B cell (primary cell): ENCODE measurements at regions not wholly inside any gene's neighbourhood (a gene's known extent, or its start where the extent isn't known, plus 50 kb on each side); places are given as distances from the start of the nearest gene placed in this dataset.

Experiments used
- ATAC-seq: fragments of 200-7000 bp; cut with Tn5 transposase; one replicate; pipeline ENCODE4 v1.10.0; 2021; ENCODE audit warnings: low read depth, mild to moderate bottlenecking, moderate number of reproducible peaks, moderate library complexity
- CTCF ChIA-PET: fragments of 350-600 bp; sonication (Branson Sonifier 250); formaldehyde crosslinking; loops from one replicate; lab custom pipeline; 2021; ENCODE audit warnings: antibody characterized with exemption, inconsistent platforms; lab: Charles Lee
- POLR2A ChIA-PET: fragments of 350-600 bp; sonication (Branson Sonifier 250); formaldehyde crosslinking; loops from one replicate; lab custom pipeline; 2021; ENCODE audit warnings: antibody characterized with exemption; lab: Charles Lee
- DNase-seq: peaks from one replicate; pipeline ENCODE4 v3.0.0; 2013
- H2AFZ ChIP-seq: 2 replicates; pipeline ENCODE4 v1.6.1; 2012; ENCODE audit warnings: mild to moderate bottlenecking, low read depth, low read length; ENCODE audit not compliant: insufficient read depth, poor library complexity, severe bottlenecking
- H3K27ac ChIP-seq, 2 donors: 1 replicate in 1 of 2; 2 replicates in 1 of 2; pipeline ENCODE4 v1.5.1; 2012 to 2013; ENCODE audit warnings: low read length in 2 of 2, mild to moderate bottlenecking in 2 of 2, moderate library complexity in 1 of 2
- H3K27me3 ChIP-seq, 4 experiments: fragments of 200-600 bp in 1 of 4; sonication (generic) in 1 of 4; replicated peaks in 1 of 4; 1 replicate in 2 of 4; 2 replicates in 2 of 4; pipeline versions ENCODE4 v1.6.1 to v1.7.0; 2013 to 2016; ENCODE audit warnings: low read length in 3 of 4, mild to moderate bottlenecking in 2 of 4, mixed read lengths in 1 of 4, moderate library complexity in 1 of 4; ENCODE audit not compliant: insufficient read depth in 4 of 4, control insufficient read depth in 3 of 4; ENCODE audit errors: control extremely low read depth in 1 of 4
- H3K36me3 ChIP-seq, 2 experiments: replicated peaks in 1 of 2; 1 replicate in 1 of 2; 2 replicates in 1 of 2; pipeline versions ENCODE4 v1.6.1 to v1.7.1; 2013; ENCODE audit warnings: low read length in 1 of 2; ENCODE audit not compliant: insufficient read depth in 2 of 2, control insufficient read depth in 1 of 2; ENCODE audit errors: control extremely low read depth in 1 of 2, extremely low read depth in 1 of 2
- H3K4me1 ChIP-seq, 2 donors: fragments of 200-600 bp in 1 of 2; sonication (generic) in 1 of 2; 1 replicate in 1 of 2; 2 replicates in 1 of 2; pipeline versions ENCODE4 v1.5.1 to v1.6.1; 2013 to 2017; ENCODE audit warnings: low read length in 2 of 2; ENCODE audit not compliant: control insufficient read depth in 2 of 2, insufficient read depth in 2 of 2
- H3K4me2 ChIP-seq: replicated peaks from 2 replicates; pipeline ENCODE3; 2012; ENCODE audit warnings: mild to moderate bottlenecking, low read depth, low read length; ENCODE audit not compliant: poor library complexity, severe bottlenecking
- H3K4me3 ChIP-seq, 5 experiments: fragments of 200-600 bp in 1 of 5; sonication (generic) in 1 of 5; 1 replicate in 3 of 5; 2 replicates in 2 of 5; pipeline versions ENCODE4 v1.5.1 to v1.7.0; 2011 to 2016; ENCODE audit warnings: low read length in 4 of 5, mild to moderate bottlenecking in 4 of 5, low read depth in 2 of 5, control low read depth in 1 of 5, moderate library complexity in 1 of 5; ENCODE audit not compliant: insufficient read depth in 1 of 5; ENCODE audit errors: control extremely low read depth in 1 of 5, extremely low read depth in 1 of 5
- H3K79me2 ChIP-seq: fragments of 200-600 bp; sonication (generic); one replicate; pipeline ENCODE4 v1.6.0; 2016; ENCODE audit warnings: low read length; ENCODE audit not compliant: control insufficient read depth, insufficient read depth
- H3K9ac ChIP-seq: fragments of 200-600 bp; sonication (generic); 2 replicates; pipeline ENCODE4 v1.6.1; 2017; ENCODE audit warnings: mild to moderate bottlenecking, low read length, moderate library complexity
- H3K9me3 ChIP-seq, 3 donors: one replicate each; pipeline versions ENCODE4 v1.6.1 to v1.7.1; 2013; ENCODE audit warnings: low read length in 2 of 3; ENCODE audit not compliant: control insufficient read depth in 2 of 3, insufficient read depth in 1 of 3; ENCODE audit errors: control extremely low read depth in 1 of 3
- H4K20me1 ChIP-seq: 2 replicates; pipeline ENCODE4 v1.6.0; 2012; ENCODE audit warnings: mild to moderate bottlenecking, low read length; ENCODE audit not compliant: insufficient read depth, control insufficient read depth, poor library complexity, severe bottlenecking
- H3K27ac Mint-ChIP-seq: one replicate; pipeline ENCODE4 v1.8.0; 2021; ENCODE audit warnings: mixed read lengths
- H3K27me3 Mint-ChIP-seq: one replicate; pipeline ENCODE4 v1.8.0; 2021; ENCODE audit warnings: mixed read lengths
- H3K4me1 Mint-ChIP-seq: one replicate; pipeline ENCODE4 v1.8.0; 2021; ENCODE audit warnings: mixed read lengths
- H3K4me3 Mint-ChIP-seq: one replicate; pipeline ENCODE4 v1.8.0; 2021; ENCODE audit warnings: mixed read lengths
- H3K9me3 Mint-ChIP-seq: one replicate; pipeline ENCODE4 v1.8.0; 2022; ENCODE audit warnings: mixed read lengths; ENCODE audit not compliant: insufficient read depth
- EZH2 ChIP-seq: IDR thresholded peaks from 2 replicates; pipeline ENCODE4 v1.6.1; 2012; ENCODE audit warnings: borderline replicate concordance, low read depth, mild to moderate bottlenecking, moderate library complexity, low read length; ENCODE audit not compliant: insufficient read depth, poor library complexity, severe bottlenecking
- WGBS: methylation state at CpG from one replicate; pipeline ENCODE4 v1.1.5; 2013; ENCODE audit warnings: missing lambda C conversion rate; ENCODE audit not compliant: insufficient coverage; 5-methylcytosine and 5-hydroxymethylcytosine counted together
- intact Hi-C: fragments of 100-400 bp; cut with micrococcal nuclease; formaldehyde crosslinking; loops from one replicate; pipeline ENCODE4 v1.10.0; 2022
- TF ChIP-seq, protein P1 (sequence below): fragments of 200-600 bp; IDR thresholded peaks from one replicate; pipeline ENCODE4 v1.8.0; 2022; ENCODE audit warnings: antibody characterized with exemption, mild to moderate bottlenecking

DNA sequence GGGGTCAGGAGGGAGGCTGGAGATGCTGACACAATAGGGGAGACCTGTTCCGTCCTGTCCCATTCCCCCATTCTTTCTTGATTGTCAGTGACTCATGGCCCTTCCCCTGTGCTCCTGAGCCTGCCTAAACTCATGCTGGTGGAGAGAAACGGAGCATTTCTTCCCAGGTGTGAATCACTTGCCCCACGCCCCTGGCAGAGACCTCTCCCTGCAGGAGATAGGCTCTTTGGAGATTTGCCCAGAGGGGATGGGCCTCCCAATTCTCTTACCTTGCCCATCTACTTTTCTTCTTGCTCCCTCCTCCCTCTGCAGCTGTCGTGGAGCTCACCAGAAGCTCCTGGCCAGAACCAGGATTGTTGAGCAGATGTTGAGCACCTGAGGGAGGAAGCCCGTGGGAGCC is 121.9 kb upstream of the OR9Q1 start:
- TF ChIP-seq, protein P1, sequence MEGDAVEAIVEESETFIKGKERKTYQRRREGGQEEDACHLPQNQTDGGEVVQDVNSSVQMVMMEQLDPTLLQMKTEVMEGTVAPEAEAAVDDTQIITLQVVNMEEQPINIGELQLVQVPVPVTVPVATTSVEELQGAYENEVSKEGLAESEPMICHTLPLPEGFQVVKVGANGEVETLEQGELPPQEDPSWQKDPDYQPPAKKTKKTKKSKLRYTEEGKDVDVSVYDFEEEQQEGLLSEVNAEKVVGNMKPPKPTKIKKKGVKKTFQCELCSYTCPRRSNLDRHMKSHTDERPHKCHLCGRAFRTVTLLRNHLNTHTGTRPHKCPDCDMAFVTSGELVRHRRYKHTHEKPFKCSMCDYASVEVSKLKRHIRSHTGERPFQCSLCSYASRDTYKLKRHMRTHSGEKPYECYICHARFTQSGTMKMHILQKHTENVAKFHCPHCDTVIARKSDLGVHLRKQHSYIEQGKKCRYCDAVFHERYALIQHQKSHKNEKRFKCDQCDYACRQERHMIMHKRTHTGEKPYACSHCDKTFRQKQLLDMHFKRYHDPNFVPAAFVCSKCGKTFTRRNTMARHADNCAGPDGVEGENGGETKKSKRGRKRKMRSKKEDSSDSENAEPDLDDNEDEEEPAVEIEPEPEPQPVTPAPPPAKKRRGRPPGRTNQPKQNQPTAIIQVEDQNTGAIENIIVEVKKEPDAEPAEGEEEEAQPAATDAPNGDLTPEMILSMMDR, result no peak
- TF ChIP-seq EZH2, result no peak
- ChIA-PET POLR2A (no interaction called here), CTCF (no interaction called here)
- no peaks in the 10 kb centered on the region for H3K36me3 ChIP-seq
- H3K4me3 Mint-ChIP-seq, result no peak overlapping the region
- H3K27ac Mint-ChIP-seq, result no peak overlapping the region
- no peak overlapping the region for H3K9ac ChIP-seq
- peaks cover 0 to 5% (median 0%) of the 10 kb centered on the region in 4 experiments for H3K27me3 ChIP-seq
- no peak for ATAC-seq
- 90% methylated on average over 4 of the region's 5 CpGs for WGBS
- no peaks in the 10 kb centered on the region for H3K9me3 Mint-ChIP-seq
- H3K4me1 ChIP-seq, result no peaks in the 10 kb centered on the region
- H3K27ac ChIP-seq, result no peak overlapping the region
- no peak overlapping the region for H3K4me2 ChIP-seq
- H4K20me1 ChIP-seq, result no peaks in the 10 kb centered on the region
- no peak for DNase-seq
- no peaks in the 10 kb centered on the region for H3K9me3 ChIP-seq
- H3K27me3 Mint-ChIP-seq, result peaks cover 29% of the 10 kb centered on the region
- H2AFZ ChIP-seq, result no peak overlapping the region
- intact Hi-C loops, result no loop called here
- no peaks in the 10 kb centered on the region for H3K4me1 Mint-ChIP-seq
- no peaks in the 10 kb centered on the region for H3K79me2 ChIP-seq
- no peak overlapping the region for H3K4me3 ChIP-seq

DNA sequence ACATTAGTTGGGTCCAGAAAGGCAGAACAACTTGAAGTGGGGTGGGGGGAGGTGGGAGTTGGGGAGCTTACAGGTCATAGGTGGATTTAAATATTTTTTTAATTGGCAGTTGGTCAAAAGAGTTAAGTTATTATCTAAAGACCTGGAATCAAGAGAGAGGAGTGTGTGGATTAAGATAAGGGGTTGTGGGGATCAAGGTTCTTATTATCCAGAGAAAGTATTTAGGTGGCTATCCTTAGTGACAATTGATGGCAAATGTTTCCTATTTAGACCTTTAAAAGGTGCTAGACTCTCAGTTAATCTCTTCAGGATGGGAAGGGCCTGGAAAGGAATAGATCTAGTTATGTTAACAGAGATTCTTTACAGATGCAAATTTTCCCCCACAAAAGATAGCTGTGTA is 120.7 kb upstream of the OR9Q1 start:
- H3K4me1 ChIP-seq, result no peaks in the 10 kb centered on the region
- peaks cover 0 to 5% (median 0%) of the 10 kb centered on the region in 4 experiments for H3K27me3 ChIP-seq
- no peaks in the 10 kb centered on the region for H3K79me2 ChIP-seq
- H3K27me3 Mint-ChIP-seq, result peaks cover 27% of the 10 kb centered on the region
- intact Hi-C loops, result no loop called here
- no peak overlapping the region for H3K27ac Mint-ChIP-seq
- ATAC-seq (no peak), DNase-seq (no peak)
- no peak overlapping the region for H3K4me2 ChIP-seq
- TF ChIP-seq, protein P1, result no peak
- no peak for TF ChIP-seq EZH2
- ChIA-PET CTCF (no interaction called here), POLR2A (no interaction called here)
- H3K9me3 ChIP-seq, result no peaks in the 10 kb centered on the region
- no peaks in the 10 kb centered on the region for H3K36me3 ChIP-seq
- H3K4me3 ChIP-seq, result no peak overlapping the region
- no peak overlapping the region for H2AFZ ChIP-seq
- no peak overlapping the region for H3K4me3 Mint-ChIP-seq
- no peaks in the 10 kb centered on the region for H4K20me1 ChIP-seq
- no peak overlapping the region for H3K27ac ChIP-seq
- H3K4me1 Mint-ChIP-seq, result no peaks in the 10 kb centered on the region
- H3K9ac ChIP-seq, result no peak overlapping the region
- no peaks in the 10 kb centered on the region for H3K9me3 Mint-ChIP-seq
